ENCODE measurements at regions not wholly inside any gene's neighbourhood (a gene's known extent, or its start where the extent isn't known, plus 50 kb on each side); places are given as distances from the start of the nearest gene placed in this dataset.
A peak's percentile ranks its signal among the peaks of the same experiment; 100 is the strongest.

- Mint-ChIP-seq H3K36me3 (ENCODE audit: low read depth) (no peaks in the 10 kb centered on the region), H3K27me3 (ENCODE audit: low read depth, poor library complexity) (no peaks in the 10 kb centered on the region), H3K27ac (no peak overlapping the region), H3K4me1 (peaks cover 36% of the 10 kb centered on the region), H3K9me3 (peaks cover 6% of the 10 kb centered on the region), H3K4me3 (no peak overlapping the region)
- TF ChIP-seq CTCF (IDR thresholded peaks at IDR 0.05), result peak; percentile 55
- peak; percentile 5 for DNase-seq
Measured at GRCh38 chr15:96893159-96893906, 562.8 kb downstream of the NR2F2 start.

GRCh38 chr15:96894659-96895058, 564.2 kb downstream of the NR2F2 start:
- H3K4me1 Mint-ChIP-seq, result peaks cover 36% of the 10 kb centered on the region
- H3K27me3 Mint-ChIP-seq (ENCODE audit: low read depth, poor library complexity), result no peaks in the 10 kb centered on the region
- TF ChIP-seq CTCF (IDR thresholded peaks at IDR 0.05), result no peak
- H3K9me3 Mint-ChIP-seq, result peaks cover 6% of the 10 kb centered on the region
- DNase-seq, result no peak
- no peak overlapping the region for H3K27ac Mint-ChIP-seq
- no peak overlapping the region for H3K4me3 Mint-ChIP-seq
- no peaks in the 10 kb centered on the region for H3K36me3 Mint-ChIP-seq (ENCODE audit: low read depth)

- DNase-seq, result no peak
- Mint-ChIP-seq H3K36me3 (ENCODE audit: low read depth) (no peaks in the 10 kb centered on the region), H3K4me3 (no peak overlapping the region), H3K27ac (no peak overlapping the region), H3K4me1 (peaks cover 20% of the 10 kb centered on the region), H3K9me3 (peaks cover 6% of the 10 kb centered on the region), H3K27me3 (ENCODE audit: low read depth, poor library complexity) (no peaks in the 10 kb centered on the region)
- TF ChIP-seq CTCF (IDR thresholded peaks at IDR 0.05), result no peak
Measured at GRCh38 chr15:96896766-96897165, 566.3 kb downstream of the NR2F2 start.

GRCh38 chr15:96914081-96914480, 583.6 kb downstream of the NR2F2 start:
- no peak for DNase-seq
- Mint-ChIP-seq H3K36me3 (ENCODE audit: low read depth) (peaks cover 29% of the 10 kb centered on the region), H3K9me3 (peaks cover 40% of the 10 kb centered on the region), H3K4me1 (no peaks in the 10 kb centered on the region), H3K27me3 (ENCODE audit: low read depth, poor library complexity) (peaks cover 6% of the 10 kb centered on the region), H3K27ac (no peak overlapping the region), H3K4me3 (no peak overlapping the region)
- TF ChIP-seq CTCF (IDR thresholded peaks at IDR 0.05), result no peak

- no peak for TF ChIP-seq CTCF (IDR thresholded peaks at IDR 0.05)
- Mint-ChIP-seq H3K27ac (no peak overlapping the region), H3K4me1 (no peaks in the 10 kb centered on the region), H3K36me3 (ENCODE audit: low read depth) (peaks cover 36% of the 10 kb centered on the region), H3K4me3 (no peak overlapping the region), H3K27me3 (ENCODE audit: low read depth, poor library complexity) (peaks cover 7% of the 10 kb centered on the region), H3K9me3 (peaks cover 54% of the 10 kb centered on the region)
- DNase-seq, result no peak
Measured at GRCh38 chr15:96916750-96917149, 586.2 kb downstream of the NR2F2 start.

GRCh38 chr15:96924570-96924969, 594.1 kb downstream of the NR2F2 start:
- H3K4me3 Mint-ChIP-seq, result no peak overlapping the region
- H3K4me1 Mint-ChIP-seq, result no peaks in the 10 kb centered on the region
- H3K27me3 Mint-ChIP-seq (ENCODE audit: low read depth, poor library complexity), result no peaks in the 10 kb centered on the region
- peaks cover 4% of the 10 kb centered on the region for H3K36me3 Mint-ChIP-seq (ENCODE audit: low read depth)
- no peak overlapping the region for H3K27ac Mint-ChIP-seq
- no peak for DNase-seq
- TF ChIP-seq CTCF (IDR thresholded peaks at IDR 0.05), result no peak
- peaks cover 15% of the 10 kb centered on the region for H3K9me3 Mint-ChIP-seq
